T-helper 1 cell treated with Interleukin-12 subunit alpha and Interleukin-12 subunit beta and Interleukin-4 antibody, amounts not matched to agents 30 μg/mL and 1 μg/mL, for 36 hours (primary cell): ENCODE measurements at regions not wholly inside any gene's neighbourhood (a gene's known extent, or its start where the extent isn't known, plus 50 kb on each side); places are given as distances from the start of the nearest gene placed in this dataset.

Experiments
- H3K27ac Mint-ChIP-seq: one replicate; pipeline ENCODE4 v1.8.0; 2021; ENCODE audit warnings: mild to moderate bottlenecking, mixed read lengths
- H3K27me3 Mint-ChIP-seq: one replicate; pipeline ENCODE4 v1.8.0; 2021; ENCODE audit warnings: low read depth, mixed read lengths
- H3K36me3 Mint-ChIP-seq: one replicate; pipeline ENCODE4 v1.8.0; 2021; ENCODE audit warnings: low read depth, mixed read lengths
- H3K4me1 Mint-ChIP-seq: one replicate; pipeline ENCODE4 v1.8.0; 2021; ENCODE audit warnings: low read depth, mixed read lengths
- H3K4me3 Mint-ChIP-seq: one replicate; pipeline ENCODE4 v1.8.0; 2021; ENCODE audit warnings: mild to moderate bottlenecking, moderate library complexity, mixed read lengths
- H3K9me3 Mint-ChIP-seq: one replicate; pipeline ENCODE4 v1.8.0; 2021; ENCODE audit warnings: mixed read lengths

GRCh38 chr22:49134076-49134475, 693.6 kb downstream of the BRD1 start:
- Mint-ChIP-seq H3K27me3 (peaks cover 9% of the 10 kb centered on the region), H3K36me3 (no peaks in the 10 kb centered on the region), H3K4me3 (no peak overlapping the region), H3K27ac (no peak overlapping the region), H3K9me3 (no peaks in the 10 kb centered on the region), H3K4me1 (no peaks in the 10 kb centered on the region)

- Mint-ChIP-seq H3K9me3 (no peaks in the 10 kb centered on the region), H3K4me1 (no peaks in the 10 kb centered on the region), H3K4me3 (no peak overlapping the region), H3K36me3 (no peaks in the 10 kb centered on the region), H3K27ac (no peak overlapping the region), H3K27me3 (peaks cover 9% of the 10 kb centered on the region)
Measured at GRCh38 chr22:49133541-49133940, 694.1 kb downstream of the BRD1 start.

GRCh38 chr22:49132009-49132408, 695.7 kb downstream of the BRD1 start:
- Mint-ChIP-seq H3K36me3 (no peaks in the 10 kb centered on the region), H3K27me3 (peaks cover 9% of the 10 kb centered on the region), H3K4me3 (no peak overlapping the region), H3K27ac (no peak overlapping the region), H3K9me3 (no peaks in the 10 kb centered on the region), H3K4me1 (no peaks in the 10 kb centered on the region)

GRCh38 chr22:49129736-49130135, 697.9 kb downstream of the BRD1 start:
- Mint-ChIP-seq H3K9me3 (no peaks in the 10 kb centered on the region), H3K4me3 (no peak overlapping the region), H3K27ac (no peak overlapping the region), H3K27me3 (peaks cover 9% of the 10 kb centered on the region), H3K36me3 (no peaks in the 10 kb centered on the region), H3K4me1 (no peaks in the 10 kb centered on the region)

- no peak overlapping the region for H3K4me3 Mint-ChIP-seq
- H3K27me3 Mint-ChIP-seq = peaks cover 9% of the 10 kb centered on the region
- H3K9me3 Mint-ChIP-seq = peaks cover under 1% of the 10 kb centered on the region
- no peaks in the 10 kb centered on the region for H3K4me1 Mint-ChIP-seq
- H3K27ac Mint-ChIP-seq = no peak overlapping the region
- no peaks in the 10 kb centered on the region for H3K36me3 Mint-ChIP-seq
Measured at GRCh38 chr22:49128874-49129273, 698.8 kb downstream of the BRD1 start.

- peaks cover 4% of the 10 kb centered on the region for H3K27me3 Mint-ChIP-seq
- H3K9me3 Mint-ChIP-seq = peaks cover 11% of the 10 kb centered on the region
- H3K4me3 Mint-ChIP-seq = no peak overlapping the region
- no peak overlapping the region for H3K27ac Mint-ChIP-seq
- no peaks in the 10 kb centered on the region for H3K36me3 Mint-ChIP-seq
- H3K4me1 Mint-ChIP-seq = no peaks in the 10 kb centered on the region
Measured at GRCh38 chr22:49124608-49125007, 703.1 kb downstream of the BRD1 start.

- Mint-ChIP-seq H3K36me3 (no peaks in the 10 kb centered on the region), H3K27me3 (peaks cover 4% of the 10 kb centered on the region), H3K27ac (no peak overlapping the region), H3K4me3 (no peak overlapping the region), H3K4me1 (no peaks in the 10 kb centered on the region), H3K9me3 (peaks cover 11% of the 10 kb centered on the region)
Measured at GRCh38 chr22:49123621-49124192, 704.0 kb downstream of the BRD1 start.

GRCh38 chr22:49119551-49119952, 708.1 kb downstream of the BRD1 start:
- Mint-ChIP-seq H3K27me3 (peaks cover 4% of the 10 kb centered on the region), H3K27ac (no peak overlapping the region), H3K4me1 (no peaks in the 10 kb centered on the region), H3K4me3 (no peak overlapping the region), H3K36me3 (no peaks in the 10 kb centered on the region), H3K9me3 (peaks cover 11% of the 10 kb centered on the region)

- Mint-ChIP-seq H3K27me3 (no peaks in the 10 kb centered on the region), H3K4me3 (no peak overlapping the region), H3K36me3 (no peaks in the 10 kb centered on the region), H3K4me1 (no peaks in the 10 kb centered on the region), H3K27ac (no peak overlapping the region), H3K9me3 (peaks cover 3% of the 10 kb centered on the region)
Measured at GRCh38 chr22:49118065-49118464, 709.6 kb downstream of the BRD1 start.

GRCh38 chr22:49117486-49117885, 710.2 kb downstream of the BRD1 start:
- no peaks in the 10 kb centered on the region for H3K27me3 Mint-ChIP-seq
- H3K27ac Mint-ChIP-seq = no peak overlapping the region
- H3K36me3 Mint-ChIP-seq = no peaks in the 10 kb centered on the region
- no peak overlapping the region for H3K4me3 Mint-ChIP-seq
- H3K9me3 Mint-ChIP-seq = no peaks in the 10 kb centered on the region
- H3K4me1 Mint-ChIP-seq = no peaks in the 10 kb centered on the region

GRCh38 chr22:49116486-49117120, 711.1 kb downstream of the BRD1 start:
- H3K9me3 Mint-ChIP-seq = no peaks in the 10 kb centered on the region
- no peak overlapping the region for H3K4me3 Mint-ChIP-seq
- no peak overlapping the region for H3K27ac Mint-ChIP-seq
- H3K27me3 Mint-ChIP-seq = no peaks in the 10 kb centered on the region
- H3K36me3 Mint-ChIP-seq = no peaks in the 10 kb centered on the region
- no peaks in the 10 kb centered on the region for H3K4me1 Mint-ChIP-seq

GRCh38 chr22:49116021-49116420, 711.7 kb downstream of the BRD1 start:
- H3K27me3 Mint-ChIP-seq = no peaks in the 10 kb centered on the region
- H3K27ac Mint-ChIP-seq = no peak overlapping the region
- no peak overlapping the region for H3K4me3 Mint-ChIP-seq
- no peaks in the 10 kb centered on the region for H3K4me1 Mint-ChIP-seq
- H3K36me3 Mint-ChIP-seq = no peaks in the 10 kb centered on the region
- H3K9me3 Mint-ChIP-seq = no peaks in the 10 kb centered on the region

GRCh38 chr22:49115197-49115596, 712.5 kb downstream of the BRD1 start:
- H3K4me1 Mint-ChIP-seq = no peaks in the 10 kb centered on the region
- no peak overlapping the region for H3K27ac Mint-ChIP-seq
- no peaks in the 10 kb centered on the region for H3K27me3 Mint-ChIP-seq
- no peak overlapping the region for H3K4me3 Mint-ChIP-seq
- H3K9me3 Mint-ChIP-seq = no peaks in the 10 kb centered on the region
- H3K36me3 Mint-ChIP-seq = no peaks in the 10 kb centered on the region

- H3K4me1 Mint-ChIP-seq = no peaks in the 10 kb centered on the region
- no peaks in the 10 kb centered on the region for H3K36me3 Mint-ChIP-seq
- H3K27ac Mint-ChIP-seq = no peak overlapping the region
- H3K27me3 Mint-ChIP-seq = no peaks in the 10 kb centered on the region
- H3K9me3 Mint-ChIP-seq = no peaks in the 10 kb centered on the region
- no peak overlapping the region for H3K4me3 Mint-ChIP-seq
Measured at GRCh38 chr22:49113758-49114157, 713.9 kb downstream of the BRD1 start.

GRCh38 chr22:49112661-49113626, 714.7 kb downstream of the BRD1 start:
- no peak overlapping the region for H3K27ac Mint-ChIP-seq

More at GRCh38 chr22:49112661-49113626, 714.7 kb downstream of the BRD1 start:
- H3K9me3 Mint-ChIP-seq = no peaks in the 10 kb centered on the region
- H3K36me3 Mint-ChIP-seq = no peaks in the 10 kb centered on the region
- H3K27me3 Mint-ChIP-seq = no peaks in the 10 kb centered on the region
- no peak overlapping the region for H3K4me3 Mint-ChIP-seq
- H3K4me1 Mint-ChIP-seq = no peaks in the 10 kb centered on the region
